HG02763 (cell line): ENCODE measurements at regions not wholly inside any gene's neighbourhood (a gene's known extent, or its start where the extent isn't known, plus 50 kb on each side); places are given as distances from the start of the nearest gene placed in this dataset.

Experiments
- ATAC-seq: cut with Tn5 transposase; IDR thresholded peaks from one replicate; pipeline ENCODE4 v1.9.1; 2021; ENCODE audit warnings: mild to moderate bottlenecking, moderate library complexity; ENCODE audit not compliant: unreplicated experiment

DNA sequence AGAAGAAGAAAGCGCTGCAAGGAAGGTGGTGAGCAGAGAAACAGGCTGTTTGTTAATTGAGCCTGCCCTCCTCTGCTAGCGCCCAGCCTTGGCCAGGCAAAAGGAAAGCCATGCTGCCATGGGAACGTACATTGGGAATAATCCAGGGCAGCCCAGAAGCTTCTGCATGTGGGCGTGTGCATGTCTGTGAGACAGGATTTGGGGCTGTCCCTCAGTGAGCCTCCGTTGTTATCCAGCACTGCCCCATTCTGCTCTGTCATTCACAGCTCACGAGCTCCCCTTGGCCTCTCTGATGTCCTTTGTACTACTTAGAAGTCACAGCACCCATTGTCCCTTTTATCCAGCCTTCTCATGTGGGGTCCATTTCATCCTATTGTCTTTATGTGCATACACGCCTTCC is 239.1 kb upstream of the ROPN1 start:
- no peak for ATAC-seq

DNA sequence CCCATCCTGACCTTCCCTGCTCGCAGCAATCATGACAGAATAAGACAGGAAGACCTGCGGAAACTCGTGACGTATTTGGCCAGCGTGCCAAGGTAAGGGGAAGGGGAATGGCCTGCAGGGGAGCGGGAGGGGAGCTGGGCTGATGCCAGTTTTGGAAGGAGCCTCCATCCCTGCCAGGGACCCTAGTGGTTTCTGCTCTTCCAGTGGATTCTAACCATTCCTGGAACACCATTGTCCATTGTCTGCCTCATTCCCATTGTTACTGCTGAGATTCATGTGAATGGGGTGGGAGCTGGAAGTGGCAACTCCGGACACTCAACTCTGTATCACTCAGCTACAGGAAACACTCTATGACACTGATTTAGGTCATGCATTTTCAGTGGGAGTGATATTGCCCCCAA is 242.9 kb upstream of the ROPN1 start:
- ATAC-seq: no peak

DNA sequence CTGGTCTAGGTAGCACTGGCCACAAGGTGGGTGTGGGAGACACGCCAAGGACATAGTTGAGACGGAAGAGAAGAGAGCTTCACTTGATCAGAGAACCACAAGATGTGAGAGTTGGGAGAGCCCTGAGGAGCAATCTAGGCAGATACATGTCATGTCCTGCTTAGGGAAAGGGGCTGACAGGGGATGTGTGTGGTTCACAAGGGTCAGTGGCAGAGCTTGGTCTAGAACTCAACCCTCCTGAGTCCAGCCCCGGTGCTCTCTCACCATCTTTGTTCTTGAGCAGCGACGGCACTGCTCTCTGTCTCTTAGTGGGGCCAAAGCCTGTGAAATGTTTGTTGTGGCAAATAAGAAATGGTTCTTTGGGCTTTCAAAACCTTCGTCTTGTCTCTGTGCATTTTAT is 243.5 kb upstream of the ROPN1 start:
- no peak for ATAC-seq

DNA sequence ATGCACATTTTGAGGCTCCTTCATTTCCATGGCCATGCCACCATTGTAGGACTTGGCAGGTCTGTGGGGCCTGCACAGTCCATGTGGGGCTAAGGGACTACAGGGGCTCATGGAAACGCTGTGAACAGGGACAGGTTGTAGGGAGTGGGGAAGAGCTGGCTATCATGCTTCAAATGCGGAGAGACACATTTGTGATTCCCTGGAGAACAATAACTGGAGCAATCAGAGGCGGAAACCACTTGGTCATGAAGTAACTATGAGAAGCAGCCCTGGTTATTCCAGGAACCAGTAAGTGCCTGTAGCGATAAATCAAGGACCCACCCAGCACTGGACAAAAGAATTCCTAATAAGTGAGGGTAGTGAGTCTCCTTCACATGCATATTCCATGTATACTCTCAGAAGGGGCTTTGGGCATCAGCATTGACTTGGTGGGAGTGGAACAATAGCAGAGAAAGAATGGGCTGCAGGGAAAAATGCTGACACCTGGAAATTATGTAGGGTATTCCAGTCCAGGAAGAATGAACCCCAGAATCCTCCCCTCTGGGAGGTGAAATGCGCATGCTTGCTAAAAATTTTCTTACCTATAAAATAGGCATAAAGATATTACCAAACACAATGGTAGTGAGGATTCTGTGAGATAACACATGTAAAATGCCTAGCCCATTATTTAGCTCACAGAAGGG is 251.4 kb upstream of the ROPN1 start:
- no peak for ATAC-seq

DNA sequence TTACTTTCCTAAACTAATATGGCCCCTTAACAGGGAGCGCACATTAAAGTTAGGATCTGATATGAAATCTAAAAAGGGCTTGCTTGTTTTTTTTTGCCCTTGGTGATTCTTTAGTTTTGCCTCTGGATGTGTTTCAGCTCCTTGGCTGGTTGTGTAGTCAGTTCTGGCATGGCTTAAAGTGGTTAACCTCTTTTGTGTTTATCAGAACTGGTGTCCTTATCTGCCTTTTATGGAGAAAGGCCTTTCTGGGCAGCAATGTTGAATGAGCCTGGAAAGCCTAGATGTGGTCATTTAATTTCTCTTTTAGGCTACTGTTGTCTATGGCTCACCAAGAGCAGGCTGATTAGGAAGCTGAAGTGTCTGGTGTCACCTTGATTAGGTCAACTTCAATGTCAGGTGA is 254.5 kb upstream of the ROPN1 start:
- ATAC-seq: no peak

DNA sequence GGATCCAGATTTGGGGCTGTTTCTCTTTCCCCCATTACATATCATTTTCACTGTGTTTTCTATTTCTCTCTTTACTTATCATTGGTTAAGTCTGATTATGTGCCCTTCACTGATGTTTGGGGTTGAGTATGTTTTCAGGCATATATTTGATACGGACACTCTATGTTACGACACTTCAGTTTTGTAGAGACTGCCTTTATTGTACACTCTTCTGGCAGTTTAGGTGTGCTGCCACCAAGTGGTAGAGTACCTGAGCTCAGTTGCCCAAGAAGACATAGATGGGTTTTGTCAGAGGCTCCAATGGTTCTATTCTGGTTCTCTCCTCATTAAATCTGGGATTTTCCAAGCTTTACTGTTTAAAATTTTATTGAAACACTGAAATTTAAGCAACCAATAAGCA is 255.0 kb upstream of the ROPN1 start:
- ATAC-seq: no peak

DNA sequence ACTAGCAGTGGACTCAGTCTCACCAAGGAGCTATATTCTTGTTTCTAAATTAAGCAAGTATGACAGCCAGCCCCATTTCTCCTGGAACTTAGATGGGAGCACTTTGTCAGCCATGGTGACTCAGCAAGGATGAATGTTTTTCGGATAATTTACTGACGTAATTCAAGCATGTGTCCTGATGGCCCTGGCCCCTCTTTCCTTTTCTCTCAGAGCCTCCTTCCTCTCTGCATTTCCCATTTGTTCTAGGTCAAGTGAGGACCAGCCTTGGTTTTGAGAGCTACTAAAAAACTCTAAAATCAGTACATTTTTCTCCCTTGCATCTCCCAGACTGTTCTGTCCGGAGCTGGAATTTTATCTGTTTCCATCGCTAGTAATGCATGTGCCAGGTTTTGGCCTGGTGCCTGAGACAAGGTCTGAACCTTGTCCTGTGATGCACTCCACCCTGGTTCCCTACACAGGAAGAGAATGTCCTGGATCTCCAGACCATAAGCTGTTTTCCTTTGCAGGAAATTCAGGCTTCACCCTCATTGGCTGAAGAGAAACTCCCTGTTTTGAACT is 256.6 kb upstream of the ROPN1 start:
- ATAC-seq: no peak

DNA sequence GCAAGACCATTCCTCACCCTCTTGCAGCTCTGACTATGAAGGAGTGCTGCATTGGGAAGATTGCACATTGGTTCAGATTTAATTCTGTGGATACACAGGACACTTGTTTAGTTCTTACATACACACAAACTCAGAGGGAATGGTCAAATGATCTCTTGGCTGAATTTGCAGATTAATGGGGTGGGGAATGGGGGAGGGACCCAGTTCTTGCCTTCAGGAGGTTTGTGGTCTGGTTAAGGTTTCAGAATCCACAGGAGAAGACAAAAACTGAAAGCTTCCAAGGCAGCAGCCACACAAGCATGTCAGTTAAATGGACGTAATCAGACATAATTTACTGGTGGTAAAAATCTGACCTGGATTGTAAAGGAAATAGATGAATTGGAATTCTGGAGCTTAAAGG is 257.1 kb upstream of the ROPN1 start:
- ATAC-seq: no peak

DNA sequence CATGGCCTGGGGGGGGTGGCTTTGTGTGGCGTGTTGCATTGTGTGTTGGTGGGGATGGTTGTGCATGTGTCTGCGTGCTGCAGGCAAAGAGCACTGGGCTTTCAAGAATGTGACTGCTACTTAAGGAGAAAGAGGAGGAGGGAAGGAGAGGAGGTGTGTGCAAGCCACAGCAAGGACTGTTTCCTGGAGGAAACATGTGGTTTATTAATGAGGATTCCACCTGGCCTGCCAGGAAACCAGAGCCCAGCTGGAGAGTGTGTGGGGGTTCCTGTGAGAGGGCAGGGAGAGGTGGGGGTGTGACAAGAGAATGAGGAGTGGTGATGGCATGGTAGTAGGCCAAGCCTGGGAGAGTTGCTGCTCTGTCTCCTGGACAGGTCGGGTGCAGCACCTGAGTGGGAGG is 258.1 kb upstream of the ROPN1 start:
- ATAC-seq: no peak

DNA sequence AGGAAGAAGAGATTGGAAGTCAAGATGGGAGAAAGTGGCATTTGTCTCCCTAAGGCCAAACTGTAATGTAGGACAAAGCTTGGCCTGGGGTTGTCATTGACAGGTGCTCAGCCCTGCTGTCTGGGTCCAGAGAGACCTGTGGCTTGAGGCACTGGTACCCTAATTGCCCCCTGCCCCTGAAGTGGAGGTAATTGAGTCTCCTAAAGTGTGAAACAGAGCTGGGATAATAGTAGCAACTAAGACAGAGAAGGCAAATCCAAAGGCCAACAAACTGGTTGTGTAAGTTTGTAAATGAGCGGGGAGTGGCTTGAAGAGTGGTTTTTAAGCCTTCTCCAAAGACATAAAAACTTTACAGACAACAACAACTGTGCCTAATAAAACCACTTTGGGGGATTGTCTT is 264.2 kb upstream of the ROPN1 start:
- ATAC-seq: no peak

DNA sequence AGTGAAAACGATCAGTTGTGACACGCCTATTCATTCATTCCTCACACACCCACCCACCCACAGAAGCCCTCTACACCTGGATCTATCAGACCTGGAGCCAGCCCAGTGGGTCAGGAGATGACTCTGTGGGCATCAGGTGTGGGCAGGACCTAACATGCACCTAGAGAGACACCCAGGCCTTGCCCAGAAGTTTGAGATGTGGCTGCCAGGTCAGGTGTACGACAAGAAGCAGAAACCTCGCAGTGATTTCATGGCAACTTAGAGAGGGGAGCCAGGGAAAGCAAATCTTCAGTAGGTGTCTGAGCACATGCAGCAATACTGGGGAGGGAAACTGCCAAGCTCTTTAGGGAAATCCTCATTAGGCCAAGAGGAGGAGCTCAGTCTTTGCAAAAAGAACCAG is 264.7 kb upstream of the ROPN1 start:
- ATAC-seq: no peak

DNA sequence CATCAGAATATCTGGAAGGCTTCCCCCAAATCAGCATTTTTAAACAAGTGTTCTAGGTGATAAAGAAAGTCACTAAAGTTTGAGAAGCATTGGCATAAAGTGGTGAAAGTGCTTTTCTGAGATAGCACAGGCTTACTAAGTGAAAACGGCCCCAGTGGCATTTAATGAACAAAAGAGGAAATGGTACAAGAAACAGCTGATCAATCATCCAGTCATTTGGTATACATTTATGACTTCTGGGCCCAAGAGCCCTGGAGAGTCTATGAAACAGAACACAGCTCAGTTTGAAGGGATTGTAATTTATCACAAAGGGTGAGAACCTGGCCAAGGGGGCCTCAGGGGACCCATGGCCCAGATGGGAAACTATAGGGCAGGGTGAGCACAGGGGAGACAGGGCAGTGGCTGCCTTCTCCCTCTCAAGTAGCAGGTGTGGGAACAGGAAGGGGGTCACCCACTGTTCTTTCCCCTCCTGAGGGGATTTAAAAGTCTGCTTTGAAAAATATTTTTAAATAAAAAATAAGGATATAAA is 265.5 kb upstream of the ROPN1 start:
- ATAC-seq: no peak

DNA sequence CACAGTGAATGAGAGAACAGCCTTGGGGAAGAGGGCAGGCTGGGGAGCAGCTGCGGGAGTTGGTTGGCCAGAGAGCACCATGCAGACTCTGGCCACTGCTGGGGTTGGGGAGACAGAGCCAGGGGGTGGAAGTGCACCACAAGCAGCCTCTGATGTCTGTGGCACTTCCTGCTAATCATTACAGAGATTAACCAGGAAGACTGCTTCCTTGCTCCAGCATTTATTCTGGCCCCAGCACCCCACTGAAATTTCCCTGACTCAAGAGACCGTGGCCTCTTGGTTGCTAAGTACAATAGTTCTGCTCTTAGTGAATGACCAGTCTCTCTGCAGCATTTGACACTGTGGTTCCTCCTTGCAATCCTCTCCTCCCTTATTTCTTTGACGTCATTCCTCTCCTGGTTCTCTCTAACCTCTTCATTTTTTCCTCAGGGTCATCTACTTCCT is 266.2 kb upstream of the ROPN1 start:
- ATAC-seq: no peak

DNA sequence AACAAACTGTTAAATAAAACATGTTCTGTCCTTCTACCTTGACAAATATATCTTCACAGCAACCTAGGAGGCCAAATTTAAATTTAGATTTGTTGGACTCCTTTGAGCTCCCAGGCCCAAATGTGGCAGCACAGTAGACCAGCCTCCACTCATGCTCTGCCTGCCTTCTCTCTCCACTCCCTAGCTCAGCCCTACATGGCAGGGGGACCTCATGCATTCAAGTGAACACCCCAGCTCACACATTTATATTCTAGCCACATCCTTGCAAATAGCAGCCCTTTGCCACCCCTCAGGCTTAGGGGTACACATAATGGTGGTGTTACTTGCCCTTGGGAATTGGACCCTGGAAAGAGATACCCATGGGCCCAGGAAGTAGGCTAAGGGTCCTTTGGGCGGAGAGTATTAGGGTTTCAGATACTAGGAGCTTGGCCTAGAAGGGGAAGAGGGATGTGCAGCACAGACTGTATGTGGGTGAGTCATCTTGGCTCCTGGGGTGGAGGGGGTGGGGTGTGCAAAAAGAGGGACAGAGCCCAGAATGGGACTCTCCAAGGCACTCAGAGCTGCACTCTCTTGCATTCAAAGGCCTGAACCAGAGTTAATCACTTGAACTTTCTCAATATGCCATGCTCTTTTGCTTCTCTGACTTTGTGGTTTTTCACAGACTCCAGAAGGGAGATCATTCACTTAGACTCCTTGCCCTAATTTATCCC is 268.4 kb upstream of the ROPN1 start:
- no peak for ATAC-seq

DNA sequence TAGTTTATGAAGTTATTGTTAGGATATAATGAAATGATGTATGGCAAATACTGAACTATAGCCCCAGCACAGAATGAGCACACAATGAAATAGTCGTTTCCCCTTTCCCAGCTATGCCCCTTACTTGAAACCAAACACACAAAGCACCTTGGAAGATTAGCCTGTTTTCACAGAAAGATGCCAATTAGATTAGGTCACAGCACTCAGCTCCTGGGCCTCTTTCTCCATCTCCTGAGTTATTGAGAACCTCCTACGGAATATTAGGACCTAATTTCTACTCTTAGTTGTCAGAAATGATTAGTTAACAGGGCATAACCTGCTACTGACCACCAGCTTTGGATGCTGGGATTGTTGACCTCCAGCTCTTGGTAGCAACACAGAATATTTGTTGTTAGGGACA is 269.4 kb upstream of the ROPN1 start:
- no peak for ATAC-seq

DNA sequence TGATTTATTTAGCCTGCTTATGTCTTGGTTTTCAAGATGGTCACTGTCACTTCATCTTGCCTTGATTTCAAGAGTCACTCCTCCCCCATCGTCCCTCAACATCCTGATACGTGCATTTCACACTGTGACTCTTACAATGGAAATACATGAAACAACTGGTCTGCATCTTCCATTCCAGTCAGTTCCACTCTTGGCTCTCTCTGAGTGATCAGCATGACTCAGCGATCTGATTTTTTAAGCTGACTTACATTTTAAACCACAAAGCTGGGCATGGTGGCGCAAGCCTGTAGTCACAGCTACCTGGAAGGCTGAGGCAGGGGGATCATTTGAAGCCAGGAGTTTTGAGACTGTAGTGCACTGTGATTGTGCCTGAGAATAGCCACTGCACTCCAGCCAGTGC is 271.2 kb upstream of the ROPN1 start:
- no peak for ATAC-seq

DNA sequence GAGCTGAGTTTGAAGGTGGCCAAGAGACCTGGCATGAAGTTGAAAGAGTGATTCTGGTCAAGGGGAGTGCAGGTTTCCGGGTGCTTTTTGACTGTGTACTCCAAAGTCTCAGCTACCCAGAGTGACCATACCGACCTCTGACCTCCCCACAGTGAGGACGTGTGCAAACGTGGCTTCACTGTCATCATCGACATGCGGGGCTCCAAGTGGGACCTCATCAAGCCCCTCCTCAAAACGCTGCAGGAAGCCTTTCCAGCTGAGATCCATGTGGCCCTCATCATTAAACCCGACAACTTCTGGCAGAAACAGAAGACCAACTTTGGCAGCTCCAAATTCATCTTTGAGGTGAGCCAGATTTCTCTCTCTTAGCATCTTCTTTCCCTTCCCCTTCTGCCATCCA is 272.4 kb upstream of the ROPN1 start:
- ATAC-seq: no peak

DNA sequence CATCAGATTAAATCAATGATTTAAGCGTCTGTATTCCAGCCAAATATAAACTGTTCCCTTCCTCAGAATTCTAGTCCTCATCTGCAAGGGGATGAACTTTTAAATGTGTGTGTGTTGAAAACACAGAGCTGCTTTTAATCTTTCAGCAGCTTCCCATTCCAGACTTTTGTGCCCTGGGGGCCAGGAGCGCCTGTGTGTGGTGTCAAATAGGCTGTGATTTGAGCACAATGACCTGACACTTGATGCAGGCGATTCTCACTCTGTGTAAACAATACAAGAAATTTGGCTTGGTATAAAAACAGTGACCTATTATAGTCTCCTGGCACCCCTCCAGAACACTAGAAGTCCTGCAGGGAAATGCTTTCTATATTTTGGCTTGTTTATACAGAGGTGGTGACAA is 274.6 kb upstream of the ROPN1 start:
- no peak for ATAC-seq

DNA sequence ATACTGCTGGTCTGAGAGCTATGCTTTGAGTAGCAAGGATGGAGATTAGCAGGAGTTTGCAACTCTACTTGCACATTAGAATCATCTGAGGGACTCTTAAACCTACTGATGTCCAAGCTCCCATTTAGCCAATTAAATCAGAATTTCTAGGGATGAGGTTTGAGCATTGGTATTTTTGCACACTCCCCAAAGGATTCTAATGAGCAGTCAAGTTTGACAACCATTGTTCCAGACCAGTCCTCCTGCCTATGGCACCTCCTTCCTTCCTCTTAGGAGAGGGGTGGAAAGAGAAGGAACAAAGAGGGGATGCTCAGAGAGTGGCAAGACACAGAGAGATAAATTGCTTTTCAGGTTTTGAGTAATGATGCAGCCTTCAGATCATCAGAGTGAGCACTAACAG is 275.5 kb upstream of the ROPN1 start:
- no peak for ATAC-seq

DNA sequence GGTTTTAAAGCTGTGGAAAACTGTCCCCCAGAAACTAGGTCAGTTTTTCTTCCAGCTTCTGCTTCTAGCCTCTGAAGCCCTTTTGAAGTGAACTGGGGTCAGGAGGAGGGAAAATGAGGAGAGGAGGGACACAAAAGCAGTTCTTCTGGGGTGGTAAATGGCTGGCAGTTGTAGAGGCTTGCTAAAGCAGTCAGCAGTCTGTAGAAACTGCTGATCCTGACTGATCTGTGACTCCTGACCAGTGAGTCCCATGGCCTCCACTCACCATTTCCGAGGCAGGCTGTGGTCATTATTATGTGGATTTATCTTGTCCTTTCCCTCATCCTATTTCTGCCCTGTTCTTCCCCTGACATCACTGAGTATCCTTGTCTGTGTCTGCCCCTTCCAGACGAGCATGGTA is 276.4 kb upstream of the ROPN1 start:
- no peak for ATAC-seq

DNA sequence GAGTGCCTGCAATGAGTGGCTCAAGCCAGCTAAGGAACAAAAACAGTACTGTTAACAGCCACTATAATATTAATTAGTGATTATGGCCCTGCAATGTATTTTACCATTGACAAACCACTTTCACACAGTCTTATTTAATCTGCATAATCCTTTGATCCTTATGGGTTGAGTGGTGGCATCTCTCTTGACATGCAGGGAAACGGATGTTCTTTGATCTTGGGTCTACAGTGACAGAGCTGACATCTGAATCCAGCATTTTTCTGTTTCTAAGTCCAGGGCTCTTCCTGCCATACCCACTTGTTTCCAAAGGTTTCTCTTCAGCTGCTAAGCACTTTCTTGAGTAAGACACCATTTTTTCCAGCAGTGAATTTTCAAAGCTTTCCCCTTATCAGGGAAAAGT is 277.7 kb upstream of the ROPN1 start:
- ATAC-seq: no peak

DNA sequence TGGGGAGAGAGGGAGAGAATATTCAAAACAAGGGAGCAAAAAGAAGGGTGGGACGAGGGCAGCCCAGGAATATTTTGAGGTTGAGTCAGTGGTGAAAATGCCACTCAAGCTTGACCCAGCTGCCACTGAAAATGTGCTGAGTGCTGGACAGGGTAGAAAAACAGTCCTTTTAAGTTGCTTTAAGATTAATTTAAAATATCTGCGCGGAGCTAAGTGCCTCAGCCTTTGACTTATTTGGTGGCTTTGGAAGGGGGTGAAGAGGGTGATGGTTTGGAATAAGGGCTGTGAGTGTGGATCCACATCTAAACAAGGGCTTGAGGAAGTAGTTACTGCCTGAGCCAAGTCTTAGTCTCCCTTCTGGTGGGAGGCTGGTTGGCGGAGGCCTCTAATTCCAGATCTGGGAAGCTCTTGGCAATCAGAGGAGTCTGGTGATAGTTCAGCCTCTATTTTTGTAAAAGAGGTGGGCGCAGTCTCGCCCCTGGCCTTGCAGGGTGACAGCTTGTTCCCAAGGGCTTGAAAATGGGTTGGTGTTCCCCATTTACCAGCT is 280.8 kb upstream of the ROPN1 start:
- no peak for ATAC-seq
